GM12878 (cell line): ENCODE measurements at regions not wholly inside any gene's neighbourhood (a gene's known extent, or its start where the extent isn't known, plus 50 kb on each side); places are given as distances from the start of the nearest gene placed in this dataset.

Experiments used
- ATAC-seq: fragments of 200-7000 bp; cut with Tn5 transposase; 3 replicates; pipeline ENCODE4 v1.9.1; 2020; ENCODE audit warnings: mild to moderate bottlenecking, moderate library complexity
- BruUV-seq: library from RNA; stranded (reverse); fragments of 400-500 nt; replicated peaks from 2 replicates; lab custom pipeline; 2021; lab: Mats Ljungman, UMichigan
- CTCF ChIA-PET: fragments of 300-600 bp; sonication (Branson Sonifier 250); formaldehyde crosslinking; extraction: SDS; loops from one replicate; lab custom pipeline; 2021; ENCODE audit warnings: inconsistent platforms; lab: Yijun Ruan, JAX
- POLR2A ChIA-PET: fragments of 350-600 bp; formaldehyde crosslinking; extraction: SDS; loops from one replicate; lab custom pipeline; 2021; ENCODE audit warnings: inconsistent platforms; lab: Charles Lee
- RAD21 ChIA-PET: fragments of 300-600 bp; sonication (Branson Sonifier 250); formaldehyde crosslinking; loops from one replicate; lab custom pipeline; 2023; ENCODE audit warnings: antibody characterized with exemption; ENCODE audit not compliant: unreplicated experiment; lab: Charles Lee
- SMC1A ChIA-PET: fragments of 300-600 bp; sonication (Branson Sonifier 250); formaldehyde crosslinking; loops from one replicate; lab custom pipeline; 2023; ENCODE audit not compliant: unreplicated experiment, uncharacterized antibody; lab: Charles Lee
- DNase-seq: peaks from one replicate; pipeline ENCODE4 v3.0.0-alpha.2; 2011; ENCODE audit warnings: low read depth, low spot score
- FAIRE-seq: peaks from 3 replicates; lab custom pipeline; 2011; peaks lifted over from hg19 to GRCh38; lab: Jason Lieb, UNC
- H2AFZ ChIP-seq: 2 replicates; pipeline ENCODE4 v1.6.0; 2011; ENCODE audit warnings: low read depth, low read length, control low read depth; ENCODE audit not compliant: control insufficient read depth
- H3K27ac ChIP-seq: 2 replicates; pipeline ENCODE4 v1.5.1; 2011; ENCODE audit warnings: control low read depth; ENCODE audit not compliant: control insufficient read depth, insufficient read depth
- H3K27me3 ChIP-seq, 2 experiments: replicated peaks in 1 of 2; 2 replicates each; pipeline versions ENCODE4 v1.6.0 to v1.6.1; 2011; ENCODE audit warnings: low read length in 1 of 2; ENCODE audit not compliant: control insufficient read depth in 2 of 2, insufficient read depth in 2 of 2
- H3K36me3 ChIP-seq, 2 experiments: 2 replicates each; pipeline ENCODE4 v1.5.1; 2011; ENCODE audit warnings: low read length in 1 of 2; ENCODE audit not compliant: control insufficient read depth in 2 of 2, insufficient read depth in 2 of 2
- H3K4me1 ChIP-seq: 2 replicates; pipeline ENCODE4 v1.6.1; 2011; ENCODE audit warnings: mild to moderate bottlenecking, low read length, moderate library complexity, mixed read lengths; ENCODE audit not compliant: control insufficient read depth, insufficient read depth
- H3K4me2 ChIP-seq: 2 replicates; pipeline ENCODE4 v1.6.0; 2011; ENCODE audit warnings: control low read depth; ENCODE audit not compliant: control insufficient read depth, insufficient read depth
- H3K4me3 ChIP-seq: fragments of 200-600 bp; sonication (generic); 2 replicates; pipeline ENCODE4 v1.5.1; 2016
- H3K79me2 ChIP-seq: 2 replicates; pipeline ENCODE4 v1.6.0; 2011; ENCODE audit warnings: low read length; ENCODE audit not compliant: control insufficient read depth, insufficient read depth
- H3K9ac ChIP-seq: 2 replicates; pipeline ENCODE4 v1.8.0; 2011; ENCODE audit warnings: low read length, control low read depth, mixed read lengths; ENCODE audit not compliant: control insufficient read depth, insufficient read depth
- H3K9me3 ChIP-seq: replicated peaks from 3 replicates; pipeline ENCODE4 v1.5.1; 2011; ENCODE audit warnings: mild to moderate bottlenecking, low read length; ENCODE audit not compliant: control insufficient read depth, insufficient read depth
- H4K20me1 ChIP-seq: 2 replicates; pipeline ENCODE4 v1.6.0; 2011; ENCODE audit not compliant: control insufficient read depth, insufficient read depth
- BCLAF1 ChIP-seq: fragments of 450-650 bp; IDR thresholded peaks from 2 replicates; pipeline ENCODE4 v1.6.1; 2017; ENCODE audit warnings: antibody characterized with exemption, mild to moderate bottlenecking, moderate library complexity
- CHD4 ChIP-seq: fragments of 200-600 bp; sonication (generic); IDR thresholded peaks from 2 replicates; pipeline ENCODE4 v1.6.1; 2016; ENCODE audit warnings: mild to moderate bottlenecking
- CREM ChIP-seq: IDR thresholded peaks from 2 replicates; pipeline ENCODE4 v1.6.1; 2014; ENCODE audit warnings: antibody characterized with exemption, low read depth
- EZH2 ChIP-seq: IDR thresholded peaks from 2 replicates; pipeline ENCODE4 v1.6.1; 2012; ENCODE audit warnings: low read depth, mild to moderate bottlenecking, control low read depth, inconsistent platforms, low read length, borderline replicate concordance; ENCODE audit not compliant: control insufficient read depth
- KDM1A ChIP-seq: fragments of 200-600 bp; sonication (generic); IDR thresholded peaks from 2 replicates; pipeline ENCODE4 v1.6.1; 2016; ENCODE audit warnings: borderline replicate concordance
- NFXL1 ChIP-seq: fragments of 450-650 bp; IDR thresholded peaks from 2 replicates; pipeline ENCODE4 v1.6.1; 2017; ENCODE audit warnings: antibody characterized with exemption, mild to moderate bottlenecking, borderline replicate concordance
- WGBS: methylation state at CpG from one replicate; pipeline ENCODE4 v1.1.6; 2016; ENCODE audit warnings: low lambda C conversion rate; ENCODE audit not compliant: insufficient replicate concordance, insufficient coverage; ENCODE audit errors: missing lambda C conversion rate; 5-methylcytosine and 5-hydroxymethylcytosine counted together
- in situ Hi-C: fragments of 300-500 bp; cut with MboI; formaldehyde crosslinking; loops from 9 replicates; pipeline ENCODE4 v1.14.3; 2018; ENCODE audit warnings: mixed read lengths
- intact Hi-C: fragments of 100-400 bp; cut with micrococcal nuclease; formaldehyde crosslinking; loops from one replicate; pipeline ENCODE4 v1.14.2; 2022; ENCODE audit not compliant: unreplicated experiment
- TF ChIP-seq, protein P1 (sequence below): fragments of 450-650 bp; IDR thresholded peaks from 2 replicates; pipeline ENCODE4 v1.6.1; 2016; ENCODE audit warnings: mild to moderate bottlenecking, moderate library complexity, borderline replicate concordance
- TF ChIP-seq, protein P2 (sequence below): fragments of 450-650 bp; IDR thresholded peaks from 2 replicates; pipeline ENCODE4 v1.6.1; 2018; ENCODE audit warnings: borderline replicate concordance, mild to moderate bottlenecking; ENCODE audit not compliant: partially characterized antibody
- TF ChIP-seq, protein P3 (sequence below): IDR thresholded peaks from 2 replicates; pipeline ENCODE4 v1.6.1; 2012; ENCODE audit warnings: improper control_type of control experiment, low read depth, low read length; ENCODE audit not compliant: insufficient replicate concordance

DNA sequence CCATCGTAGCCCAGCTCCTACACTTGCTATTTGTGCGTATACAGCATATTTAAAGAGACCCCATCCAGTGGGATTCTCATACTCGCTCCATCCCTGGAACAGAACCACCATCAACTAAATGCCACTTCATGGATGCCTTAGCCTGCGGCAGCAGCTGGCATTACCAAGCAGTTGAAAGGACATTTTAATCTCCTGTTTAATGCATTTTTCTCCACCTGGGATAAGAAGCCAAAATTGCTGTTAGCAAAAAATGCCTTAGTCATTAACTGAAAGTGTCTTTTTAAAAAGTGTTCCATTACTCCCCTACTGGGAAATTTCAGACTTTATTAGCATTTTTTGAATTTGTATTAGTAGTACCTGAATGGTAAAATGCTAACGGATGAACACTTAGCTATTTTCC is 662.6 kb upstream of the MEF2C start:
- intact Hi-C loops (no loop called here), in situ Hi-C loops (no loop called here)
- FAIRE-seq (no peak), DNase-seq (no peak), ATAC-seq (no peak)
- WGBS, result 78% methylated on average over 5 of the region's 5 CpGs
- Histone ChIP-seq H2AFZ (no peak overlapping the region), H3K79me2 (no peaks in the 10 kb centered on the region), H3K4me2 (no peak overlapping the region), H3K4me3 (no peak overlapping the region), H3K4me1 (no peaks in the 10 kb centered on the region), H3K9ac (no peak overlapping the region), H3K9me3 (no peaks in the 10 kb centered on the region; the same call in 2 of the 3 replicates), H4K20me1 (no peaks in the 10 kb centered on the region), H3K36me3 (no peaks in the 10 kb centered on the region), H3K27ac (no peak overlapping the region), H3K27me3 (no peaks in the 10 kb centered on the region)
- CTCF ChIA-PET, result interaction anchor here (0.6 to 1.5 kb wide), 4 partner anchors 12 to 75 kb away, joined by 3 to 5 read pairs (median 4); no protein-coding TSS in a partner anchor
- BruUV-seq, result no TSS peak
- SMC1A ChIA-PET, result no interaction called here
- RAD21 ChIA-PET, result no interaction called here
- POLR2A ChIA-PET, result no interaction called here
- TF ChIP-seq EZH2 (no peak), CHD4 (no peak), NFXL1 (no peak), BCLAF1 (no peak), KDM1A (no peak), CREM (no peak)
- TF ChIP-seq, protein P1, sequence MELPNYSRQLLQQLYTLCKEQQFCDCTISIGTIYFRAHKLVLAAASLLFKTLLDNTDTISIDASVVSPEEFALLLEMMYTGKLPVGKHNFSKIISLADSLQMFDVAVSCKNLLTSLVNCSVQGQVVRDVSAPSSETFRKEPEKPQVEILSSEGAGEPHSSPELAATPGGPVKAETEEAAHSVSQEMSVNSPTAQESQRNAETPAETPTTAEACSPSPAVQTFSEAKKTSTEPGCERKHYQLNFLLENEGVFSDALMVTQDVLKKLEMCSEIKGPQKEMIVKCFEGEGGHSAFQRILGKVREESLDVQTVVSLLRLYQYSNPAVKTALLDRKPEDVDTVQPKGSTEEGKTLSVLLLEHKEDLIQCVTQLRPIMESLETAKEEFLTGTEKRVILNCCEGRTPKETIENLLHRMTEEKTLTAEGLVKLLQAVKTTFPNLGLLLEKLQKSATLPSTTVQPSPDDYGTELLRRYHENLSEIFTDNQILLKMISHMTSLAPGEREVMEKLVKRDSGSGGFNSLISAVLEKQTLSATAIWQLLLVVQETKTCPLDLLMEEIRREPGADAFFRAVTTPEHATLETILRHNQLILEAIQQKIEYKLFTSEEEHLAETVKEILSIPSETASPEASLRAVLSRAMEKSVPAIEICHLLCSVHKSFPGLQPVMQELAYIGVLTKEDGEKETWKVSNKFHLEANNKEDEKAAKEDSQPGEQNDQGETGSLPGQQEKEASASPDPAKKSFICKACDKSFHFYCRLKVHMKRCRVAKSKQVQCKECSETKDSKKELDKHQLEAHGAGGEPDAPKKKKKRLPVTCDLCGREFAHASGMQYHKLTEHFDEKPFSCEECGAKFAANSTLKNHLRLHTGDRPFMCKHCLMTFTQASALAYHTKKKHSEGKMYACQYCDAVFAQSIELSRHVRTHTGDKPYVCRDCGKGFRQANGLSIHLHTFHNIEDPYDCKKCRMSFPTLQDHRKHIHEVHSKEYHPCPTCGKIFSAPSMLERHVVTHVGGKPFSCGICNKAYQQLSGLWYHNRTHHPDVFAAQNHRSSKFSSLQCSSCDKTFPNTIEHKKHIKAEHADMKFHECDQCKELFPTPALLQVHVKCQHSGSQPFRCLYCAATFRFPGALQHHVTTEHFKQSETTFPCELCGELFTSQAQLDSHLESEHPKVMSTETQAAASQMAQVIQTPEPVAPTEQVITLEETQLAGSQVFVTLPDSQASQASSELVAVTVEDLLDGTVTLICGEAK, result no peak
- TF ChIP-seq, protein P2, sequence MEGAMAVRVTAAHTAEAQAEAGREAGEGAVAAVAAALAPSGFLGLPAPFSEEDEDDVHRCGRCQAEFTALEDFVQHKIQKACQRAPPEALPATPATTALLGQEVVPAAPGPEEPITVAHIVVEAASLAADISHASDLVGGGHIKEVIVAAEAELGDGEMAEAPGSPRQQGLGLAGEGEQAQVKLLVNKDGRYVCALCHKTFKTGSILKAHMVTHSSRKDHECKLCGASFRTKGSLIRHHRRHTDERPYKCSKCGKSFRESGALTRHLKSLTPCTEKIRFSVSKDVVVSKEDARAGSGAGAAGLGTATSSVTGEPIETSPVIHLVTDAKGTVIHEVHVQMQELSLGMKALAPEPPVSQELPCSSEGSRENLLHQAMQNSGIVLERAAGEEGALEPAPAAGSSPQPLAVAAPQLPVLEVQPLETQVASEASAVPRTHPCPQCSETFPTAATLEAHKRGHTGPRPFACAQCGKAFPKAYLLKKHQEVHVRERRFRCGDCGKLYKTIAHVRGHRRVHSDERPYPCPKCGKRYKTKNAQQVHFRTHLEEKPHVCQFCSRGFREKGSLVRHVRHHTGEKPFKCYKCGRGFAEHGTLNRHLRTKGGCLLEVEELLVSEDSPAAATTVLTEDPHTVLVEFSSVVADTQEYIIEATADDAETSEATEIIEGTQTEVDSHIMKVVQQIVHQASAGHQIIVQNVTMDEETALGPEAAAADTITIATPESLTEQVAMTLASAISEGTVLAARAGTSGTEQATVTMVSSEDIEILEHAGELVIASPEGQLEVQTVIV, result no peak
- TF ChIP-seq, protein P3, sequence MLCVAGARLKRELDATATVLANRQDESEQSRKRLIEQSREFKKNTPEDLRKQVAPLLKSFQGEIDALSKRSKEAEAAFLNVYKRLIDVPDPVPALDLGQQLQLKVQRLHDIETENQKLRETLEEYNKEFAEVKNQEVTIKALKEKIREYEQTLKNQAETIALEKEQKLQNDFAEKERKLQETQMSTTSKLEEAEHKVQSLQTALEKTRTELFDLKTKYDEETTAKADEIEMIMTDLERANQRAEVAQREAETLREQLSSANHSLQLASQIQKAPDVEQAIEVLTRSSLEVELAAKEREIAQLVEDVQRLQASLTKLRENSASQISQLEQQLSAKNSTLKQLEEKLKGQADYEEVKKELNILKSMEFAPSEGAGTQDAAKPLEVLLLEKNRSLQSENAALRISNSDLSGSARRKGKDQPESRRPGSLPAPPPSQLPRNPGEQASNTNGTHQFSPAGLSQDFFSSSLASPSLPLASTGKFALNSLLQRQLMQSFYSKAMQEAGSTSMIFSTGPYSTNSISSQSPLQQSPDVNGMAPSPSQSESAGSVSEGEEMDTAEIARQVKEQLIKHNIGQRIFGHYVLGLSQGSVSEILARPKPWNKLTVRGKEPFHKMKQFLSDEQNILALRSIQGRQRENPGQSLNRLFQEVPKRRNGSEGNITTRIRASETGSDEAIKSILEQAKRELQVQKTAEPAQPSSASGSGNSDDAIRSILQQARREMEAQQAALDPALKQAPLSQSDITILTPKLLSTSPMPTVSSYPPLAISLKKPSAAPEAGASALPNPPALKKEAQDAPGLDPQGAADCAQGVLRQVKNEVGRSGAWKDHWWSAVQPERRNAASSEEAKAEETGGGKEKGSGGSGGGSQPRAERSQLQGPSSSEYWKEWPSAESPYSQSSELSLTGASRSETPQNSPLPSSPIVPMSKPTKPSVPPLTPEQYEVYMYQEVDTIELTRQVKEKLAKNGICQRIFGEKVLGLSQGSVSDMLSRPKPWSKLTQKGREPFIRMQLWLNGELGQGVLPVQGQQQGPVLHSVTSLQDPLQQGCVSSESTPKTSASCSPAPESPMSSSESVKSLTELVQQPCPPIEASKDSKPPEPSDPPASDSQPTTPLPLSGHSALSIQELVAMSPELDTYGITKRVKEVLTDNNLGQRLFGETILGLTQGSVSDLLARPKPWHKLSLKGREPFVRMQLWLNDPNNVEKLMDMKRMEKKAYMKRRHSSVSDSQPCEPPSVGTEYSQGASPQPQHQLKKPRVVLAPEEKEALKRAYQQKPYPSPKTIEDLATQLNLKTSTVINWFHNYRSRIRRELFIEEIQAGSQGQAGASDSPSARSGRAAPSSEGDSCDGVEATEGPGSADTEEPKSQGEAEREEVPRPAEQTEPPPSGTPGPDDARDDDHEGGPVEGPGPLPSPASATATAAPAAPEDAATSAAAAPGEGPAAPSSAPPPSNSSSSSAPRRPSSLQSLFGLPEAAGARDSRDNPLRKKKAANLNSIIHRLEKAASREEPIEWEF, result no peak
